Subcutaneous abdominal adipose tissue (tissue), 5 donors: ENCODE measurements at regions not wholly inside any gene's neighbourhood (a gene's known extent, or its start where the extent isn't known, plus 50 kb on each side); places are given as distances from the start of the nearest gene placed in this dataset.
"Not testable (repeated sequence)": the region's sequence is repeated elsewhere in the genome, so short reads cannot be mapped to it uniquely, and the experiment has no call there.

Experiments
- H3K27ac ChIP-seq: one replicate; pipeline ENCODE4 v1.7.0; 2013; ENCODE audit warnings: low read depth, mild to moderate bottlenecking, inconsistent platforms, low read length, moderate library complexity
- H3K27me3 ChIP-seq, 5 donors: one replicate each; pipeline ENCODE4 v1.7.0; 2013; ENCODE audit warnings: low read length in 5 of 5, inconsistent platforms in 1 of 5; ENCODE audit not compliant: control insufficient read depth in 5 of 5, insufficient read depth in 4 of 5
- H3K36me3 ChIP-seq, 5 donors: one replicate each; pipeline ENCODE4 v1.7.0; 2013; ENCODE audit warnings: low read length in 5 of 5; ENCODE audit not compliant: control insufficient read depth in 5 of 5, insufficient read depth in 5 of 5
- H3K4me1 ChIP-seq, 5 donors: one replicate each; pipeline ENCODE4 v1.7.0; 2013; ENCODE audit warnings: low read length in 5 of 5, mild to moderate bottlenecking in 3 of 5, moderate library complexity in 1 of 5; ENCODE audit not compliant: control insufficient read depth in 5 of 5, insufficient read depth in 5 of 5
- H3K4me3 ChIP-seq, 5 donors: one replicate each; pipeline ENCODE4 v1.7.0; 2013; ENCODE audit warnings: low read length in 5 of 5, low read depth in 1 of 5
- H3K9ac ChIP-seq, 5 donors: one replicate each; pipeline ENCODE4 v1.7.0; 2013; ENCODE audit warnings: low read length in 5 of 5, mild to moderate bottlenecking in 4 of 5, moderate library complexity in 3 of 5
- H3K9me3 ChIP-seq, 5 donors: one replicate each; pipeline ENCODE4 v1.7.0; 2013; ENCODE audit warnings: low read length in 5 of 5; ENCODE audit not compliant: control insufficient read depth in 5 of 5
- donor health status: healthy.
- donor health status: healthy.
- donor health status: healthy.
- donor health status: healthy.
- donor health status: healthy.

DNA sequence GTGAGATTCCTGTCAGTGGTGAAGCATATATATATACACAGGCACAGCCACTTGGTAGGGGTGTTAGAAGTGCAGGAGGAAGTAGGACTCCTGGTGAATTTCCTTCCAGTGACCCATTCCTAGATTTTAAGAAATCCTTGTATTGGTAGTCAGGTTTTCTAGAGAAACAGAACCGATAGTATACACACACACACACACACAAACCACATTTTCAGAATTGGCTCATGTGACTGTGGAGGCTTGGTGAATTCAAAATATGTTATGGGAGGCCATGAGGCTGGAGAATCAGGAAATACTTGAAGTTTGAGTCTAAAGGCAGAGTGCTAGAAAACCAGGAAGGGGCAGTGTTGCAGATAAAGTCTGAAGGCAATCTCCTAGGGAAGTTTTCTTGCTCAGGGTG is 114.2 kb downstream of the FCRL5 start:
- Histone ChIP-seq H3K4me3 (no peak overlapping the region), H3K9ac (no peak overlapping the region)

DNA sequence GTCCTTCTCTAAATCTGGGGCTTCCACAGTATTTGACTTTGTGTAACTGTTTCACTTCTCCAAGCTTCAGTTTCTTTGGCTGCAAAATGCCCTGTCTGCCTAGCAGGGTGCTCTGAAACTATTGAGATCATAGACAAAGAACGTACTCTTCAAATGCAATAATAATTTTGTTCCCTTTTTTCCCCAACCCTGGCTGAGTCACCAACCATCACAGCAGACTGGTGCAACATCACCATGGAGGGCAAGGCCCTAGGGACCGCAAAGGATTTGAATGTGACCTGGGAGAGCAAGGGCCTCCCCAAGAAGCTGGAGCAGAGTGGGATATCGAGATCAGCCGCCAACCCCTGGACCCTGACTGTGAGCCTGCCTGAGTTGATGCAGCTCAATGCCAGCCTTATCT is 115.0 kb downstream of the FCRL5 start:
- no peak overlapping the region for H3K9ac ChIP-seq
- no peaks in the 10 kb centered on the region for H3K27me3 ChIP-seq
- H3K4me3 ChIP-seq: no peak overlapping the region
- no peaks in the 10 kb centered on the region for H3K9me3 ChIP-seq
- no peak overlapping the region for H3K27ac ChIP-seq
- no peaks in the 10 kb centered on the region for H3K36me3 ChIP-seq
- H3K4me1 ChIP-seq: peaks cover 0 to 9% (median 0%) of the 10 kb centered on the region in 5 donors

More for the DNA sequence above, 114.2 kb downstream of the FCRL5 start:
- no peaks in the 10 kb centered on the region for H3K27me3 ChIP-seq
- no peaks in the 10 kb centered on the region for H3K9me3 ChIP-seq
- H3K4me1 ChIP-seq: peaks cover 0 to 9% (median 0%) of the 10 kb centered on the region in 5 donors
- H3K36me3 ChIP-seq: no peaks in the 10 kb centered on the region
- no peak overlapping the region for H3K27ac ChIP-seq

DNA sequence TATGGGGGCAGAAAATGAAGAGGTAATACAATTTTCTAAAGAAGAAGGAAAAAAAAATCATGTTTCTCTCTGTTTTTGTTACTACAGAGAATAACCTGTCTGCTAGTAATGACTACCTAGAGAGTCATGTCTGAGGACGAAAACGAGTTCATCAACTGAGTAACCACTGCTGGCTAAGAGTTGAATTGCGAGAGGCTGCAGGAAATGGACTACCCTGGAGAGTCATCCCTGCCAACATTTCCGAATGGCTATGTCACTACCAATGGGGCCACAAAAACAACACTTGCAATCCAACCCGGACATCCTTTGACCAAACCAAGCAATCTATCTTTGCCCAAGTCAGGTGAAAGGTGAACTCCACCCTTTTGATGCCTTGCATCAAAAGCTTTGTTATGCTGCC is 120.6 kb downstream of the FCRL5 start:
- H3K4me1 ChIP-seq: no peaks in the 10 kb centered on the region
- no peaks in the 10 kb centered on the region for H3K27me3 ChIP-seq
- H3K36me3 ChIP-seq: no peaks in the 10 kb centered on the region
- no peaks in the 10 kb centered on the region for H3K9me3 ChIP-seq
- no peak overlapping the region for H3K9ac ChIP-seq
- H3K27ac ChIP-seq: no peak overlapping the region
- H3K4me3 ChIP-seq: no peak overlapping the region

DNA sequence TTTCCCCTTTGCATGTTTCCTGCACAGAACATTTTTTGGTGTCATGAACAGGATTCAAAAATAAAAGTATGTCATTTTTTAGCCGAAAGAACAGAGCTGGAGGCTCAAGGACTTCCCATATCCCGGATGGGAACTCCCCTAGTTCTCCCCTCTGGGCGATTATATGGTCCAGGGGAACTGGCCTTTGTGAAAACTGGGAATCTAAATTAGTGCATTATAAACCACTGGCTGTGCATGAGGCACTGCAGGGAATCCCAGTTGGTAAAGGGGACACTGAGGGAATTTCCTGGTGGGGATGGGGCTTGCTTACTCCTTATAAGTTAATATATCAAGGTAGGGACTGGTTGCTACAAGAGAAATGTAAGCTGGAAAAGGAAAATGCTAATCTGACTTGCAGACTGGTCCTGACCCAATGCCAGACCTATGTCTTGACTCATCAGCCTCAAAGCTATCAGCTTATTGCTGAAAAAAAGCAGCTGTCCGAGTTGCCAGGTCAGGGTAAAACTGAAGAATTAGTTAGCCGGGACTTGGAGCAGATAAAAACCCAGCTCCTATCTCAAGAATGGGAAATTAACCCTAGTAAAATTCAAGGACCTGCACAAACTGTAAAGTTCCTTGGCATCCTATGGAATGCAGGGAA is 122.6 kb downstream of the FCRL5 start:
- no peak overlapping the region for H3K4me3 ChIP-seq
- no peak overlapping the region for H3K9ac ChIP-seq
- no peaks in the 10 kb centered on the region for H3K9me3 ChIP-seq
- no peaks in the 10 kb centered on the region for H3K36me3 ChIP-seq
- no peaks in the 10 kb centered on the region for H3K4me1 ChIP-seq
- H3K27me3 ChIP-seq: no peaks in the 10 kb centered on the region
- H3K27ac ChIP-seq: no peak overlapping the region

DNA sequence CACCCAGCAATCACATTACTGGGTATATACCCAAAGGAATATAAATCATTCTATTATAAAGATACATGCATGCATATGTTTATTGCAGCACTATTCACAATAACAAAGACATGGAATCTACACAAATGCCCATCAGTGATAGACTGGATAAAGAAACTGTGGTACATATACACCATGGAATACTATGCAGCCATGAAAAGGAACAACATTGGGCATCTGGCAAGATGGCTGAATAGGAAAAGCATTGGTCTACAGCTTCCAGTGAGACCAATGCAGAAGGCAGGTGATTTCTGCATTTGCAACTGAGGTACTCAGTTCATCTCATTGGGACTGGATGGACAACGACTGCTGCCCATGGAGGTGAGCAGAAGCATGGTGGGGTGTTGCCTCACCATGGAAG is 128.6 kb downstream of the FCRL5 start:
- not testable (repeated sequence) for H3K9me3 ChIP-seq, H3K4me3 ChIP-seq, H3K36me3 ChIP-seq, H3K9ac ChIP-seq, H3K4me1 ChIP-seq, H3K27me3 ChIP-seq, H3K27ac ChIP-seq

DNA sequence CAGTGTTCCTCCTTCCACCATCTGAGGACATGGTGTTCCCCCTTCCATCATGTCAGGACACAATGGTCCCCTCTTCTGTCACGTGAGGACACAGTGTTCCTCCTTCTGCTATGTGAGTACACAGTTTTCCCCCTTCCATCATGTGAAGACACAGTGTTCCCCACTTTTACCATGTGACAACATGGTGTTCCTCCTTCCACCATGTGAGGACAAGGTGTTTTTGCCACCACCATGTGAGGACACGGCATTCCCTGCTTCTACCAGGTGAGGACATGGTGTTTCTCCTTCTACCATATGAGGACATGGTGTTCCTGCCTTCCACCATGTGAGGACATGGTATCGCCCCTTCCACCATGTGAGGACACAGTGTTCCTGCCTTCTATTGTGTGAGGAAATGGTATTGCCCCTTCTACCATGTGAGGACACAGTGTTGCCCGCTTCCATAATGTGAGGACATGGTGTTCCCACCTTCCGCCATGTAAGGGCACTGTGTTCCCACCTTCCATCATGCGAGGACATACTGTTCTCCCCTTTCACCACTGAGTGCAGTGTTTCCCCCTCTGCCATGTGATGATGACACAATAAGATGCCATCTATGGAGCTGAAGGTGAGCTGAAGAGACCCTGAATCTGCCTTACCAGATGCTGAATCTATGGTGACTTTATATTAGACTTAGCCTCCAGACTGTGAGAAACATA is 132.3 kb downstream of the FCRL5 start:
- Histone ChIP-seq H3K4me3 (no peak overlapping the region), H3K9me3 (peaks cover 0 to 4% (median 0%) of the 10 kb centered on the region in 5 donors), H3K9ac (no peak overlapping the region), H3K36me3 (no peaks in the 10 kb centered on the region), H3K27me3 (peaks cover 0 to 9% (median 4%) of the 10 kb centered on the region in 5 donors), H3K27ac (no peak overlapping the region), H3K4me1 (no peaks in the 10 kb centered on the region)

DNA sequence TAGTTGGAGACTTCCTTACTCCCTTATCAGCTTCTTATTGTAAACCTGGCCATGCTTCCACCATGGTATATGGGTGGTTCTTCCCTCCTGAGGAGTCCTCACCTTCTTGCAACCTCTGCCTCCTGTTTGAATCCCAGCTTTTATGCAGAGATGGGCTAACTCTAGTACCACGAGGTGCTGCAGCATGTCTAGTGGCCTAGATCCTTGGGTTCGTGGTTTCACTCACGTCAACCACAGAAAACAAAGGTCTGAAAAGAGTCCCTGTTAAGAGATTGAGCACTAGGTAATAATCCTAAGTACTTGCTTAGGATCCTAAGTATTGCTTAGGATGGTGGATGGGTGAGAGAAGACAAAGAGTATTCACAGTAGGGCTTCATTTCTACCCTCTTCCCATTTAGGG is 133.7 kb downstream of the FCRL5 start:
- H3K9me3 ChIP-seq: peaks cover 0 to under 1% (median 0%) of the 10 kb centered on the region in 5 donors
- H3K36me3 ChIP-seq: no peaks in the 10 kb centered on the region
- peaks cover 0 to 9% (median 4%) of the 10 kb centered on the region in 5 donors for H3K27me3 ChIP-seq
- no peak overlapping the region for H3K9ac ChIP-seq
- H3K4me3 ChIP-seq: no peak overlapping the region
- H3K27ac ChIP-seq: no peak overlapping the region
- H3K4me1 ChIP-seq: no peaks in the 10 kb centered on the region

DNA sequence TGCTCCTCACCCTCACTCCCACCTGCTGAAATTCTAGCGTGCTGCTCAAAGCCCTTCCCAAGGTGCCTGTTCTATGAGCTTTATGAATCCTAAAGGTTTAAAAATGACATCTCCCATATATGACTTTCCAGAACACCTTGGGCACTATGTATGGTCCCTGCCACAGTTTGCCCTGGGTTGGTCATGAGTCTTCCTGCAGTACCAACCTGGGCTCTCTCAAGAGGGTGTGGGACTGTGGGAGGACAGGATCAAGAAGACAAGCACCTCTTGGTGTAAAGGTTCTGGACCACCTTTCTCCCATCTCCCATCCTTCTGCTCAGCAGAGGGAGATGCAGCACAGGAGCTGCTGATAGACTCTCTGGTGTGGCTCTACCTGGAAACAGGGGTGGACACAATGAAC is 134.1 kb downstream of the FCRL5 start:
- Histone ChIP-seq H3K36me3 (no peaks in the 10 kb centered on the region), H3K9me3 (no peaks in the 10 kb centered on the region), H3K4me1 (no peaks in the 10 kb centered on the region), H3K4me3 (no peak overlapping the region), H3K9ac (no peak overlapping the region), H3K27ac (no peak overlapping the region), H3K27me3 (peaks cover 0 to 9% (median 4%) of the 10 kb centered on the region in 5 donors)

DNA sequence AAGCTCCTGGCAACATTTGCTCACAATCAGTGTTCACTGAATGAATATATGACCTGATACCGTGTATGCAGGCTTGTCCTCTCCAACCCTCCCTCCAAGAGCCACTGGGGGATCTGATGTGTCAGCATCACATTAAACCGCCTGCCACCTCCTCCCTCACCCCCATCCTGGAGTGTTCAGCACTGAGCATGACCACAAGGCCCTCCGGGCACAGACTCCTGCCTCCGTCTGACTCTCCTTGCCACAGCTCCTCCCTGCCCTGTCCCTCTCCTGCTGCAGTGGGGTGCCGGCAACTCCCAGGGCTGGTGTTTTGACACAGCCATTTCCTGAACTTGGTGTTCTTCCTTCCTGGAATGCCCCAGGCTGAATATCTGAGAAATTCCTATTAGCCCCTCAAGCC is 136.7 kb downstream of the FCRL5 start:
- H3K4me3 ChIP-seq: no peak overlapping the region
- H3K27ac ChIP-seq: no peak overlapping the region
- H3K36me3 ChIP-seq: no peaks in the 10 kb centered on the region
- no peak overlapping the region for H3K9ac ChIP-seq
- no peaks in the 10 kb centered on the region for H3K4me1 ChIP-seq
- peaks cover 0 to 9% (median 4%) of the 10 kb centered on the region in 5 donors for H3K27me3 ChIP-seq
- no peaks in the 10 kb centered on the region for H3K9me3 ChIP-seq

DNA sequence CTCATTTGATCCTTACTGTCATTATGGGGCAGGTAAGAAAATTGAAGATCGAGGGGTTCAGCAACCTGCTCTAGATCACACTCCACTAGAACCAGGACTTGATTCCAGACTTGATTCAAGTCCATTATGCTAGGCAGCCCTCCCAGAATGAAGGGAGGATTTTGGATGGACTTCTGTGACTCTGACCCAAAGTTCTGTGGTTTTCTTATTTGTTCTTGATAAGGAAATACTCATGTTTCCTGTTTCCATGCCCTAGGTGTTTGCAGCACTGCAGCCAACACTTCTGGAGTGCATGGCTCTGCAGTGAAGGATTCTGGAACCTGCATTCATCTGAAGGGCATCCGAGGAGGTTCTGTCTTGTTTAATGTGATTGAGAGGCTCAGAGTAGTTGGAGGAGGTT is 140.0 kb downstream of the FCRL5 start:
- Histone ChIP-seq H3K27ac (no peak overlapping the region), H3K9ac (no peak overlapping the region), H3K36me3 (no peaks in the 10 kb centered on the region), H3K4me1 (no peaks in the 10 kb centered on the region), H3K9me3 (no peaks in the 10 kb centered on the region), H3K27me3 (peaks cover 0 to 4% (median 0%) of the 10 kb centered on the region in 5 donors), H3K4me3 (no peak overlapping the region)
